ENCODE measurements at regions not wholly inside any gene's neighbourhood (a gene's known extent, or its start where the extent isn't known, plus 50 kb on each side); places are given as distances from the start of the nearest gene placed in this dataset.

GRCh38 chr2:129695496-129695895, 284.0 kb upstream of the RAB6C start:
- DNase-seq (ENCODE audit: low read depth) = no peak

DNA sequence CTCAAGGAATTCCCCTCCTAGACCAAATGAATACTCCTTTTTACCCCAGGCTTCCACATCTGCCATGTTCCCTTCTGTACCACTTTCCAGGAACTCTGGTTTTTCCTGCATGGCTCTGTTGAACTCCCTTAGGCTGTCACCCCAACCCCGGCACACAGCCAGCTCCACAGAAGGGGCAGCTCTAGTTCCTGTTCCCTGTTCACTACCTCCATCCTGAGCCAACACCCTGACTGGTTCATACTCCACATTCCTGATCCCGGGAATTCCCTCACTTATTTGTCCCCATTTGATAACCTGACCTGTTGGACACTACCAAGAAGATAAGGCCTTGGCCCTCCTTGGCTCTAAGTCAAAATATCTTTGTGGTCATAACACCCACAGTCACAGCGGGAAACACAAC, 280.9 kb upstream of the RAB6C start:
- no peak for DNase-seq (ENCODE audit: low read depth)

DNA sequence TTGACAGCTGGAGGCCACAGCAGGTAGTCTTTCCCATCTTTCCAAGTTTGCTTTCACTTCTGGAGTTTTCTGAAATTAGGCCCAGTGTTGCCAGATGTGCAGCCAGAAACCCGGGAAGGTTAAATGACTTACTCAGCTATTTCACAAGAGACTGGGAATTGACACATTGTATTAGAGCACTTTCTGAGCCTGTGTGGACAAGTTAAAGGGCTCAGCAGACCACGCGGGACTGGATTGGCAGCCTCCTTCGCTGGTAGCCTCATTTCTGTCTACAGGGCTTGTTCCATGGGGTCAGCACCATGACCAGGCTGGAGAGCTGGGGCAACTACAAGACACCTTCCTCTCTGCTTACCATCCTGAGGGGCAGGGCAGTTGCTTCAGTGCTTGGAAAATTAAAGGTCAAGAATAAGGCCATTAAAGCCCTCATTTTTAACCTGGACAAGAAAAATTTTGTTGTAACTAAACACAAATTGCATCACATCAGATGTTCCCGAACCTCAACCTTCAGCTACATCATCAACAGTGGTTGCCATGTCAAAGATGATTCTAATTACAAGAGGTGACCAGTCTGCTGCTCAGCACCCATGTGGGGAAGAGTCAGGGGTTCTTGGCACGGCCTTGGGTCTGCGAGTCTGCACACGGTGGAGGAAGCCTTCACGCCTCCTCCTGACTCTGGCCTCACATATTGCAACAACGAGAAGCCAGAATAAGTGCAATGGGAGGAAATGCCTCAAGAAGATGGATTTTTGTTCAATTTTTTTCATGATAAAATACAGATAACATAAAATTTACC, 279.5 kb upstream of the RAB6C start:
- DNase-seq (ENCODE audit: low read depth) = no peak

- DNase-seq (ENCODE audit: low read depth) = no peak
These were observed 276.9 kb upstream of the RAB6C start for GRCh38 chr2:129702416-129703176.

GRCh38 chr2:129705085-129705484, 274.4 kb upstream of the RAB6C start:
- DNase-seq (ENCODE audit: low read depth) = no peak

DNA sequence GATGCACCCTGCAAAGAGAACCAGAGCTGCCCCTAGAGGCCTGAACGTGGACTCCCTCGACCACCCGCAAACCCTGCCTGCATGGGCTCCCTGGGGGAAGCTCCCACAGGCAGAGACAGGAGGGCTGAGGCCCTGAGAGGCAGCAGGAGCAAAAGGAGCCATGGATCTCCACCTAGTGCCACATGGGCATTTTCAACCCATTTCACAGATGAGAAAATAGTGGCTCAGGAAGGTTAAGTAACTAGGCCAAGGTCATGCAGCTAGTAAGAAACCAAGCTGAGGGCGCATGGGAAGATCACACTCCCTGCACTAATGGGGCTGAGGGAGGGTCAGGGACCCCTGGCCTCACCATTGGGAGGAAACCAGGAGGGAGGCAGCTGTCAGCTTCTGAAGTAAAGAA, 271.7 kb upstream of the RAB6C start:
- DNase-seq (ENCODE audit: low read depth) = no peak

GRCh38 chr2:129708221-129708967, 271.1 kb upstream of the RAB6C start:
- no peak for DNase-seq (ENCODE audit: low read depth)

GRCh38 chr2:129709001-129709955, 270.2 kb upstream of the RAB6C start:
- DNase-seq (ENCODE audit: low read depth) = no peak

DNA sequence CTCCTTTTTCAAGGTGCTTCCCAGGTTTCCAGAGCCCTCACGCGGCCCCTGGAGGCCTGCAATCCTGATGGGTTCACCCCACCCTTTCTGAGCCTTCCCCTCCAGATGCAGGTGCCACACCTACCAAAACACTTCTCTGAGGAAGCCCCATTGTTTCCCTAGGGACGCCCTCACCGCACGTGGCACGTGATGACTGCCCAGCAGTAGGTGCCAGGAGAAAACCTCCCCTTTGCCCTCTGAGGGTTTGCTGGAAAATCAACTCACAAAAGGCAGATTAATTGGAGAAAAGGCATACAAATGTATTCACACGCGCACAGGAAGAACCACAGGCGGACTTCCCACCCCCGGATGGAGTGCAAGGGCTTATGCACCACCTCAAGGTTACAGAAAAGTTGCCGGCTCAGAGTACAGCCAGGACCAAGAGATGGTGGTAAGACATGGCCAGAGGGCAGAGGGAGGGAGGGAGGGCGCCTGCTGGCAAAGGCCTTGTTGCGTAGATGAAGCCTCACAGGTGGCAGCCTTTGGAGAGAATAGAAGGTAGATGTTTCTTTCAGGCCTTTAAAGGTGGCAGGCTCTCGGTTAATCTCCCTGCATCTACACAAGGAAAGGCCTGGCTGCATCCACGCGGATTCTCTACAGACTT, 269.4 kb upstream of the RAB6C start:
- DNase-seq (ENCODE audit: low read depth) = no peak

GRCh38 chr2:129710670-129711495, 268.6 kb upstream of the RAB6C start:
- no peak for DNase-seq (ENCODE audit: low read depth)

DNA sequence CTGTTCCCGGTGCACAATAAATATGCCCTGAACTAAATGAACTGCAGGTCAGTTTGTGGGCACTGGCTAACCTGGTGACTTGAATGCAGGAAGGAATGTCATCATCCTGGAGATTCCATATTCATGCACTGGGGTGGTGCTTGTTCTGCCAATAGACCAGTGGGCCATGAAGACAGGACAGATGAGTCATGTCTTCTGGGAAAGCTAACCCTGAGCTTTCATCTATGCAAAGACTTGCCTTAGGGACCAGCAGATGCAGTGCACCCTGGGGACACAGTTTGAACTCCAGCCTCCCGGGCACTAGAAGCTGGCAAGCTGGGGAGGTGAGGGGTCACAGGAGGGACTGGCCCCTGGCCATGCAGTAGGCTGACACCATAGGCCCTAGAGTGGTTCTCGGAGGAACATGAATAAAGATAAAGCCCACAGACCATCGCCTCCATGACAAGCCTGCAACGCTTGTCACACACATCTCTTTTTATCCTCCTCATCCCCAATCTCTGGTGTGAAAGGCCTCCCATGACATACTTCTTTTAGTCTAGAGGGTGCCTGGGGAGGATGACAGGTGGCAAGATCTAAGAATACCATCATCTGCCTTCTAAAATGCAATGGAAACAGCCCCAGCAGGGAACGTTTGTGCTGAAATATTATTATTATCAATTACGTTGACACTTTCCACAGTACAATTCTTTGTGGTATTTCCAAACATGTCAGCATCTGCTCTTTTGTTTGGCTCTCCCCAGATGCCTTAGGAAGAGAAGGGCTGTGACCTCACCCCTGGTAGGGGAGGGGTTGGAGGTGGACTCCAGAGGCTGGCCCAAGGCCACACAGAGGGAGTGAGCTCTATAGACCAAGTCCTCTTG, 267.4 kb upstream of the RAB6C start:
- DNase-seq (ENCODE audit: low read depth) = no peak

DNA sequence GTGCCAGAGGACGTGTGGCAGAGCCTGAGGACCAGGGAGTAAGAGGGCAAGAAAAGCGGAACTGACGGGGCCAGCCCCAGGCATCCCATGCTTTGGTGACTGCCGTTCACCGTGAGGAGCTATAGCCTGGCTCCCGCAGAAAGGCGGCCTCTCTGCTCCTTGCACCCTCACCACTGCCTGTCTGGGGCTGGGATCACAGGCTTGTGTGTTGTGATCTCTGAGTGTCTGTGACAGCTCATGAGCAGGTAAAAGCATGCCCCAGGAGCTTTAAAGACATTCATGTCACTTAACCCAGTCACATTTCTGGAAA, 266.8 kb upstream of the RAB6C start:
- DNase-seq (ENCODE audit: low read depth) = no peak

DNA sequence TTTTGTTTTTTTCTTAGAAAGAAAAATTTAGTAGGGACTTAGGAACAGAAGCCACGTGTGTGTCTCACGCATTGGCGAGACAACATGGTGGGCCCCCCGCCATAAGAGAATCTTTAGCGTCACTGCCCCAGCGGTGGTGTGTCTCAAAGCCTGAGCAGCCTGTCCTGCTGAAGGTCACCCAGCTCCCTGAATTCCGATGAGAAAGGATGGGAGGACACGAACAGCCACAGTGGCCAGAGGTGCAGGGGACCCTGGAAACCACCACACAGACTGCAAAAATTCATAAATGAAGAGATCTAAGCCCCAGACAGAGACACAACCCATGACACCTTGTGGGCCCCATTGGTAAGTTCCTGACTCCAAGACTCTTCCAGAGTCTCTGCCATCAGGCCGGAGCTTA, 266.1 kb upstream of the RAB6C start:
- no peak for DNase-seq (ENCODE audit: low read depth)

GRCh38 chr2:129716781-129717559, 262.5 kb upstream of the RAB6C start:
- no peak for DNase-seq (ENCODE audit: low read depth)

GRCh38 chr2:129717560-129718130, 261.8 kb upstream of the RAB6C start:
- DNase-seq (ENCODE audit: low read depth) = no peak

DNA sequence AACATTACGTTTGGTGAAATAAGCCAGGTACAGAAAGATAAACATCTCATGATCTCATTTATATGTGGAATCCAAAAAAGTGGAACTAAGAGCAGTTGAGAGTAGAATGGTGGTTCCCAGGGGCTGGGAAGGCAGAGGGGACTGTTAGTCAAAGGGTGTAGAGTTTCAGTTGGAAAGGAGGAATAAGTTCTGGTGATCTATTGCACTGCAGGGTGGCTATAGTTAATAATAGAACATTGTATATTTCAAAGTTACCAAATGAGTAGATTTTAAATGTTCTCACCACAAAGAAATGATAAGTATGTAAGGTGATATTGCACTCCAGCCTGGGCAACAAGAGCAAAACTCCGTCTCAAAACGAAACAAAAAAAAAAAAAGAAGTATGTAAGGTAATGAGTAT, 260.1 kb upstream of the RAB6C start:
- DNase-seq (ENCODE audit: low read depth) = no peak

DNA sequence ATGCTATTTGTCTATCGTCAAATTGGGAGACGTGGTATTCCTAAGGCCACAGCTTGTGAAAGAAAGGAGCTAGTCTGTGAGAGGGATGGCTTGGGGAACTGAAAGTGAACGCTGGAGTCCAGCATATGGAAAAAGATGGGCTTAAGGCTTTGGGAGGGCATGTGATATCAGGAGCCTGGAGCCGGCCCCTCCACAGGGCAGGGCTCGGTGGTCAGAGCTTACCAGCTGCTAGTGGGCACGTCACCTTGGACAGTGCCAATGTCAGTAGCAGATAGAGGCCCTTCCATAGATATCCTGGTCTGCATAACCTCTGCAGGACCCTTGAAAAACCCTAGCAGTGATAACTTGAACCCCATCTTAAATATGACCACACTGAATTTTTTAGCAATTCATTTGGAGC, 259.1 kb upstream of the RAB6C start:
- DNase-seq (ENCODE audit: low read depth) = no peak

DNA sequence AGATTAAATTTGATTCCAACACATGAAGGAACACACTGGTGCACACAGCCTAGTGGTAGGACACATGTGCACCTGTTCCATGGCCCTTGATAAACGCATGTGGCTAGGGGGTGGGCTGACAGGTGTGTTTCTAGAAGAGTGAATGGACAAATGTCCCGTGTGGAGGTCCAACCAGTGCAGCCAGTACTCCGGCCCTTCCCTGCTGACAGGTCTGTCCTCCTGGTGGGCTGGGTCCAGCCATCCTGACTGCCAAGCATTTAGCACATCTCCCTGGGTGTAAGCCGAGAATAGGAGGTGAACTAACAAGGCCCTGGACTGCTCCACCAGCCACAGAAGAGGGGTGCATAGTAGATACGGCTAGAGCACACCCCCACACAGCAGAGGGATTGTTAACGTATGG, 258.7 kb upstream of the RAB6C start:
- DNase-seq (ENCODE audit: low read depth) = no peak

Measured in RPMI7951 (cell line).